Activated CD4-positive, alpha-beta T cell treated with anti-CD3 and anti-CD28 coated beads, Interleukin-2, amount 50 U/mL, for 48 hours (primary cell): ENCODE measurements at regions not wholly inside any gene's neighbourhood (a gene's known extent, or its start where the extent isn't known, plus 50 kb on each side); places are given as distances from the start of the nearest gene placed in this dataset.

ENCODE experiments used
- DNase-seq, 2 experiments: peaks; one replicate each; pipeline ENCODE4 v3.0.0-alpha.2; 2020

- no peak for DNase-seq
These were observed 1279.9 kb upstream of the EYS start for GRCh38 chr6:66986940-66987339.

GRCh38 chr6:66985816-66986215 lies 1278.8 kb upstream of the EYS start:
- no peak for DNase-seq

- DNase-seq = no peak
These were observed 1263.3 kb upstream of the EYS start for GRCh38 chr6:66970373-66970772.

- DNase-seq = no peak
These were observed 1258.2 kb upstream of the EYS start for GRCh38 chr6:66965227-66965626.

GRCh38 chr6:66964216-66964615 lies 1257.2 kb upstream of the EYS start:
- DNase-seq = no peak

GRCh38 chr6:66962082-66962481 lies 1255.1 kb upstream of the EYS start:
- DNase-seq = no peak

GRCh38 chr6:66961191-66961590 lies 1254.2 kb upstream of the EYS start:
- no peak for DNase-seq

GRCh38 chr6:66949191-66949661 lies 1242.2 kb upstream of the EYS start:
- DNase-seq = no peak

- no peak for DNase-seq
These were observed 1241.1 kb upstream of the EYS start for GRCh38 chr6:66948106-66948505.

- DNase-seq = no peak
These were observed 1233.0 kb upstream of the EYS start for GRCh38 chr6:66940003-66940402.

GRCh38 chr6:66937180-66937579 lies 1230.2 kb upstream of the EYS start:
- no peak for DNase-seq

GRCh38 chr6:66935612-66936011 lies 1228.6 kb upstream of the EYS start:
- no peak for DNase-seq

- no peak for DNase-seq
These were observed 1224.8 kb upstream of the EYS start for GRCh38 chr6:66931787-66932186.

- no peak for DNase-seq
These were observed 1223.7 kb upstream of the EYS start for GRCh38 chr6:66930559-66931290.

GRCh38 chr6:66926060-66926459 lies 1219.0 kb upstream of the EYS start:
- DNase-seq = no peak

GRCh38 chr6:66913657-66914056 lies 1206.6 kb upstream of the EYS start:
- DNase-seq = no peak

GRCh38 chr6:66902457-66902856 lies 1195.4 kb upstream of the EYS start:
- no peak for DNase-seq

GRCh38 chr6:66900133-66901083 lies 1193.4 kb upstream of the EYS start:
- DNase-seq = no peak

- DNase-seq = no peak
These were observed 1190.5 kb upstream of the EYS start for GRCh38 chr6:66897576-66897975.

GRCh38 chr6:66896415-66896814 lies 1189.4 kb upstream of the EYS start:
- DNase-seq = no peak

- no peak for DNase-seq
These were observed 1176.4 kb upstream of the EYS start for GRCh38 chr6:66883453-66883852.

GRCh38 chr6:66866801-66867200 lies 1159.8 kb upstream of the EYS start:
- no peak for DNase-seq

- DNase-seq = no peak
These were observed 1158.7 kb upstream of the EYS start for GRCh38 chr6:66865771-66866170.

- DNase-seq = no peak
These were observed 1154.0 kb upstream of the EYS start for GRCh38 chr6:66861007-66861541.
